ENCODE measurements at regions not wholly inside any gene's neighbourhood (a gene's known extent, or its start where the extent isn't known, plus 50 kb on each side); places are given as distances from the start of the nearest gene placed in this dataset.

DNA sequence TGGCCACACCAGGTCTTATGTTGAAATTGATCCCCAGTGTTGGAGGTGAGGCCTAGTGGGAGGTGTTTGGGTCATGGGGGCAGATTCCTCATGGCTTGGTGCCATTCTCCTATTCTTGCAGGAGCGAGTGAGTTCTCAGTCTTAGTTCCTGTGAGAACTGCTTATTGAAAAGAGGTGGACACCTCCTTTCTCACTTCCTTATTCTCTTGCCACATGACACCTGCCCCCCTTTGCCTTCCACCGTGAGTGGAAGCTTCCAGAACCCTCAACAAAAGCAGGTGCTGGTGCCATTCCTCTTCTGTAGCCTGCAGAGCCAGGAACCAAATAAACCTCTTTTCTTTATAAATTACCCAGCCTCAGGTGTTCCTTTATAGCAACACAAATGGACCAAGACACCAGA is 318.1 kb upstream of the MCTP2 start:
- DNase-seq (ENCODE audit: low read depth, low spot score), result no peak
- TF ChIP-seq, protein P1, sequence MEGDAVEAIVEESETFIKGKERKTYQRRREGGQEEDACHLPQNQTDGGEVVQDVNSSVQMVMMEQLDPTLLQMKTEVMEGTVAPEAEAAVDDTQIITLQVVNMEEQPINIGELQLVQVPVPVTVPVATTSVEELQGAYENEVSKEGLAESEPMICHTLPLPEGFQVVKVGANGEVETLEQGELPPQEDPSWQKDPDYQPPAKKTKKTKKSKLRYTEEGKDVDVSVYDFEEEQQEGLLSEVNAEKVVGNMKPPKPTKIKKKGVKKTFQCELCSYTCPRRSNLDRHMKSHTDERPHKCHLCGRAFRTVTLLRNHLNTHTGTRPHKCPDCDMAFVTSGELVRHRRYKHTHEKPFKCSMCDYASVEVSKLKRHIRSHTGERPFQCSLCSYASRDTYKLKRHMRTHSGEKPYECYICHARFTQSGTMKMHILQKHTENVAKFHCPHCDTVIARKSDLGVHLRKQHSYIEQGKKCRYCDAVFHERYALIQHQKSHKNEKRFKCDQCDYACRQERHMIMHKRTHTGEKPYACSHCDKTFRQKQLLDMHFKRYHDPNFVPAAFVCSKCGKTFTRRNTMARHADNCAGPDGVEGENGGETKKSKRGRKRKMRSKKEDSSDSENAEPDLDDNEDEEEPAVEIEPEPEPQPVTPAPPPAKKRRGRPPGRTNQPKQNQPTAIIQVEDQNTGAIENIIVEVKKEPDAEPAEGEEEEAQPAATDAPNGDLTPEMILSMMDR (conservative IDR thresholded peaks at IDR 0.05), result no peak
- H3K4me1 Mint-ChIP-seq, result peaks cover 5% of the 10 kb centered on the region
- no peak overlapping the region for H3K4me3 Mint-ChIP-seq
- no peak overlapping the region for H3K27ac Mint-ChIP-seq (ENCODE audit: unreplicated experiment)
- H3K9me3 Mint-ChIP-seq, result peaks cover 8% of the 10 kb centered on the region
- no peaks in the 10 kb centered on the region for H3K36me3 Mint-ChIP-seq (ENCODE audit: low read depth)
- H3K27me3 Mint-ChIP-seq (ENCODE audit: low read depth), result no peaks in the 10 kb centered on the region

DNA sequence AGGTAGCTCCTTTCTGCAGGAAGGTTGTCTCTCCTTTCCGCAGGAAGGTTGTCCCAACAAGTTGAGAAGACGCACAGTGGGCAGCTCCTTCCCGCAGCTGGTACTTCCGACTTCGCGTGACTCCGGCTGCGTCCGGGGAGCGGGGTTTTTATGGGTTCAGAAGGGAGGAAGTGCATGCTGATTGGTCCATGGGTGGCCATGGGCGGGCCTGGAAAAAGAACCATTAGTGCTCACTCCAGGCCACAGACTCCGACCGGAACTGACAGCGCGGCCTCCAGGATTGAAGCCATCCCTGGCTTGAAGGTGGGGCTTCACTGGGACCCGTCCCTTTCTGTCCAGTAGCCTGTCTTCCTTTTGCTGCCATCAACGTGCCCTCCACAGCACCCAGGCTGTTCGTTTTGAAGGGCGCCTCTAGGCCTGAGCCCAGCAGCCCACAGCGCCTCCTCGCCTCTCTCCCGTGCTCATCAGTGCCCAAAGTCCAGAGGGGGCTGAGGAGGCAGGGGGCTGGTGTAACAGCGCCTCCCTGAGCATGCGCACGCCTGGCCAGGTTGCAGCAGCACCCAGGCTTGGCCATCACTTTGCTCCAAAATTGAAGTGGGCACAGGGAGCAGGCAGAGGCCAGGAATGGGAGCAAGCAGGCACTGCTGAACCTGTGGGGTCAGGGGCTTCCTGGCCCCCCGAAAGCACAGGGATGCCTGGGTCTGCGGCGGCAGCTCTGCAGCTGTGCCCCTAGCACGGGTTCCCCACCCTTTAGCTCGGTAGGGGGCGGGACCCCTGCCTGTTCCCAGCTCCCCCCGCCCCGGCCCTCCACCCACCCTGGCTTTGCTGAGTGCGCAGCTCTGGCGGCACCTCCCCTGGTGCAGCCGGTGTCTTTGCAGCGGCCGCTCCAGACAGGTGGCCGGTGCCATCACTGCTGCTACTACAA is 330.6 kb upstream of the MCTP2 start:
- Mint-ChIP-seq H3K4me3 (no peak overlapping the region), H3K27me3 (ENCODE audit: low read depth) (no peaks in the 10 kb centered on the region), H3K4me1 (peaks cover 5% of the 10 kb centered on the region), H3K9me3 (no peaks in the 10 kb centered on the region), H3K36me3 (ENCODE audit: low read depth) (no peaks in the 10 kb centered on the region), H3K27ac (ENCODE audit: unreplicated experiment) (no peak overlapping the region)
- no peak for DNase-seq (ENCODE audit: low read depth, low spot score)
- TF ChIP-seq, protein P1 (conservative IDR thresholded peaks at IDR 0.05), result no peak

DNA sequence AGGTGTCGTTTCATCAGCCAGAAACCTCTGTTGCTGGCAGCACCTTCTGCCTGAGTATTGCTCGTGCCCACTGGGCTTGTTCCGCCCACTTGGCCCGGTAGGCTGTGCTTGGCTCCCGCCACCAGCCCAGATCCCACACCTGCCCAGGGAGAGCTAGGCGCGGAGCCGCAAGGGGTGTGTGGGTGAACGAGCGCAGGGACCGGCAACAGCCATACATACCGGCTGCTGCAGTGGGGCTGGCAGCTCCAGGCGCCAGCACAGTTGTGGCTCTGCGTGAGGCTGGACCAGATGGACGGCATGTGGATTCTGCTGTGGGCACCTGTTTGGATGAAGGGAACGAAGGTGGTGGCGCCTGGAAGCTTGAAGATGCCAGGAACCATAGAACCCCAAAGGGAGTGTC is 331.5 kb upstream of the MCTP2 start:
- Mint-ChIP-seq H3K36me3 (ENCODE audit: low read depth) (no peaks in the 10 kb centered on the region), H3K27ac (ENCODE audit: unreplicated experiment) (no peak overlapping the region), H3K4me3 (no peak overlapping the region), H3K9me3 (no peaks in the 10 kb centered on the region), H3K4me1 (peaks cover 8% of the 10 kb centered on the region), H3K27me3 (ENCODE audit: low read depth) (no peaks in the 10 kb centered on the region)
- no peak for DNase-seq (ENCODE audit: low read depth, low spot score)
- TF ChIP-seq, protein P1 (conservative IDR thresholded peaks at IDR 0.05), result no peak

DNA sequence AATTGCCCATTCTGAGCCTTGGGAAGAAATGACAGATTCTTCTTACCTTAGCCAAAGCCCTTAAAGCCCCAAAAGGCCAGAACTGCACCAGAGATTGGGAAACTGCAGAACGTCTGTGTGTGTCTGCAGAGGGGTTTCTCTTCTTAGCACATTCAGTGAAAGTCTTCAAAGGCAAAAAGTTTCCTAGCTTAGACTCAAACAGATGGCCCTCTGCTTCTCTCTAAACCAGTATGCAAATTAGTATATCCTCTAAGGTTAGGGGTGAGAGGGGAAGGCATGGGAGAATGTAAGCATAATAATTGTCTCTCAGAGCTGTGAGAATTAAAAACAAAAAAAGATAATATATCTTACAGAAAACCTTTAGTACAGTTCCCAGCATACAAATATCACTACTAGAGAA is 334.0 kb upstream of the MCTP2 start:
- Mint-ChIP-seq H3K4me1 (peaks cover 8% of the 10 kb centered on the region), H3K9me3 (no peaks in the 10 kb centered on the region), H3K36me3 (ENCODE audit: low read depth) (no peaks in the 10 kb centered on the region), H3K4me3 (no peak overlapping the region), H3K27ac (ENCODE audit: unreplicated experiment) (no peak overlapping the region), H3K27me3 (ENCODE audit: low read depth) (no peaks in the 10 kb centered on the region)
- DNase-seq (ENCODE audit: low read depth, low spot score), result no peak
- TF ChIP-seq, protein P1 (conservative IDR thresholded peaks at IDR 0.05), result no peak

DNA sequence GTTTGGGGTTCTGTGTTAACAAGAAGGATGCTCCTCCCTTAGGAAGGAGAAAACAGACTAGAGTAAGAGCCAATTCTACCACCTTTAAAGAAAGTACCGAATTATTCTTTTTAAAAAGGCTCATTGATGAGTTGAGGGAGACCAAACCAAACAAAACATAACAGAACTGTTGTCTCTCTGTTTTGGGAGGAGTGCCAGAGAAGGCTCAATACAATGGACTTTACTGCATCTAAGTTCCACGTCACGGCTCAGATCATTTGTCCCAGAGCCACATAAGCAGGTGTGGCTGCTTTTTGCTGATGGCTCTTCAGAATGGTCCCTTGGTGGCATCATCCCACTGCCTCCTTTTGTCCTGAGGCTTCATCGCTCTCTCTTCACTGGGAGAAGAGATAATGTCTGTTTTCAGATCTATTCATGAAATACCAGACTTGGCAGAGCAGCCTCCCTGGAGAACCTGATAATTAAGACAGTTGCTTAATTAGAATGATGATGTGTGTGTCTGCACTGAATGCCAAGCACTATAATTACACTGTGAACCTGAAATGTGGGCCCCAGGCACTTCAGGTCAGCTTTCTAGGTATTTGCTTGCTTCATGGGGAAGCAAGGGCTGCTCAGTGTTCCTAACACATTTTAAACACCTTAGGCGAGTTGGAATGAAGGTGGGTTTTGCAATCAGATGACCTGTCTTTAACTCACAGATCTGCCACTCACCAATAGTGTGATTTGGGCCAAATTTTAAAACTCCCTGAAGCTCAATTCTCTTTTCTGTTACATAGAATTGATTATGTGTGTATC is 335.2 kb upstream of the MCTP2 start:
- Mint-ChIP-seq H3K4me3 (no peak overlapping the region), H3K27ac (ENCODE audit: unreplicated experiment) (no peak overlapping the region), H3K36me3 (ENCODE audit: low read depth) (no peaks in the 10 kb centered on the region), H3K27me3 (ENCODE audit: low read depth) (no peaks in the 10 kb centered on the region), H3K4me1 (peaks cover 8% of the 10 kb centered on the region), H3K9me3 (peaks cover 4% of the 10 kb centered on the region)
- DNase-seq (ENCODE audit: low read depth, low spot score), result no peak
- TF ChIP-seq, protein P1 (conservative IDR thresholded peaks at IDR 0.05), result no peak

Measured in neural crest cell (in vitro differentiated cells).